Tibial nerve (tissue), 4 donors: ENCODE measurements at regions not wholly inside any gene's neighbourhood (a gene's known extent, or its start where the extent isn't known, plus 50 kb on each side); places are given as distances from the start of the nearest gene placed in this dataset.

ENCODE experiments used
- EP300 ChIP-seq, 2 donors: sonication (generic); formaldehyde crosslinking; IDR thresholded peaks; one replicate each; pipeline ENCODE4 v1.6.1; 2017; ENCODE audit warnings: antibody characterized with exemption in 2 of 2, mild to moderate bottlenecking in 1 of 2
- POLR2A ChIP-seq, 2 donors: fragments of 450-650 bp; IDR thresholded peaks; one replicate each; pipeline ENCODE4 v1.6.1; 2017; ENCODE audit warnings: antibody characterized with exemption in 2 of 2, mild to moderate bottlenecking in 2 of 2, moderate library complexity in 2 of 2
- TF ChIP-seq, protein P1 (sequence below), 5 experiments: fragments of 200-600 bp in 3 of 5; fragments of 450-650 bp in 2 of 5; sonication (generic) in 3 of 5; IDR thresholded peaks; one replicate each; pipeline ENCODE4 v1.5.1; 2016 to 2019; ENCODE audit warnings: antibody characterized with exemption in 5 of 5, mild to moderate bottlenecking in 3 of 5, moderate library complexity in 2 of 5

DNA sequence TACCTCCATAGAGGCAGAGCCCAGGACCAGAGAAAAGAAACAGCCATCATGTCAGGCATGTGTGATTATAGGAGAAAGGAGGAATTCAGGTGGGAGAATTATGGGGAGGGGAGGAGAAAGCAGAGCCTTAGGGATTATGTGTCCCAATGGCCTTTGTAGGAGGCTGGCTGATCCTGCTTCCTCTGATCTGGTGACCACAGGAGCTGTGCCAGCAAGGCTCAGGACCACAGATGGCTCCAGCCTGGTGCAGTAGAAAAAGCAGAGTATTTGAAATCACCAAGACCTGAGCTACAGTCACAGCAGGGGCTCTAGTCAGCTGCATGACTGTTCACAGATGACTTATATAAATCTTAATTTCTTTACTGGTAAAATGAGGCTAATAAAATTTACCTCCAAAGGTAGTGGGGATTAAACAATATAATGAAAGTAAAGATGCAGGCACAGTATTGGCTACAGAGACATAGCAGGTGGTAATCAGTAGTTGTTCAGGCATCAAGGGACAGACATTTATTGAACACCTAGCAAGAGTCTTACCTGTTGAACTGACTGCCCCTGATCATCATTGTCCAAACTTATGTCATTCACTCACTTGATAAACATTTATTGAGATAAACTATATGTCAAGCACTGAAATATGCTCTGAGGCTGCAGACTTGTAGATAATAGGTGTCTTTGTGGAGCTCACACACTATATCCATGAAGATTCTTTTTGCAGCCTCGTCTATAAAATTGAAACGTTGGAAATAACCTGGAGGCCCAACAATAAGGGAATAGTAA lies 121.3 kb downstream of the MYCN start:
- TF ChIP-seq, protein P1, sequence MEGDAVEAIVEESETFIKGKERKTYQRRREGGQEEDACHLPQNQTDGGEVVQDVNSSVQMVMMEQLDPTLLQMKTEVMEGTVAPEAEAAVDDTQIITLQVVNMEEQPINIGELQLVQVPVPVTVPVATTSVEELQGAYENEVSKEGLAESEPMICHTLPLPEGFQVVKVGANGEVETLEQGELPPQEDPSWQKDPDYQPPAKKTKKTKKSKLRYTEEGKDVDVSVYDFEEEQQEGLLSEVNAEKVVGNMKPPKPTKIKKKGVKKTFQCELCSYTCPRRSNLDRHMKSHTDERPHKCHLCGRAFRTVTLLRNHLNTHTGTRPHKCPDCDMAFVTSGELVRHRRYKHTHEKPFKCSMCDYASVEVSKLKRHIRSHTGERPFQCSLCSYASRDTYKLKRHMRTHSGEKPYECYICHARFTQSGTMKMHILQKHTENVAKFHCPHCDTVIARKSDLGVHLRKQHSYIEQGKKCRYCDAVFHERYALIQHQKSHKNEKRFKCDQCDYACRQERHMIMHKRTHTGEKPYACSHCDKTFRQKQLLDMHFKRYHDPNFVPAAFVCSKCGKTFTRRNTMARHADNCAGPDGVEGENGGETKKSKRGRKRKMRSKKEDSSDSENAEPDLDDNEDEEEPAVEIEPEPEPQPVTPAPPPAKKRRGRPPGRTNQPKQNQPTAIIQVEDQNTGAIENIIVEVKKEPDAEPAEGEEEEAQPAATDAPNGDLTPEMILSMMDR (IDR thresholded peaks at IDR 0.05): no peak
- TF ChIP-seq POLR2A (IDR thresholded peaks at IDR 0.05) (no peak), EP300 (IDR thresholded peaks at IDR 0.05) (no peak)
